ENCODE measurements at regions not wholly inside any gene's neighbourhood (a gene's known extent, or its start where the extent isn't known, plus 50 kb on each side); places are given as distances from the start of the nearest gene placed in this dataset.
"Not testable (repeated sequence)": the region's sequence is repeated elsewhere in the genome, so short reads cannot be mapped to it uniquely, and the experiment has no call there.

DNA sequence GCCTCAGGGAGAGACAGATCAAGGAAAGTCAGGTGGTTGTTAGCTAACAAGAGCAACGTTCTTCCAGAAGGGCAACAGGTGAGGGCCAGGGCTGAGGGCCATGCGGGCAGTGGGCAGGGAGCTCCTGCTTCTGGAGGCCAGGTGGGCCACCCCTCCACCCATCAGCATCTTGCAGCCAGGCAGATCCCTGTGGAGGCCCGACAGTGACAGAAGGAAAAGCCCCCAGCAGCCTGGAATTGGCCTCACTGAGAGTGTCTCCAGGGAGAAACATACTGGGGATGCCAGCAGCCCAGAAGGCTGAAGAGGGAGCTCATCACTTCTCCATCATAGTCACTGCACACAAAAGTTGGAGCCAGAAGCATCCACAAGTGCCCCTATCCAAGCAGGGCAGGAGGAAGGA lies 300.1 kb downstream of the BCL2L11 start:
- not testable (repeated sequence) for TF ChIP-seq CTCF, POLR2A (IDR thresholded peaks at IDR 0.05)
